NT2/D1 (cell line): ENCODE measurements at regions not wholly inside any gene's neighbourhood (a gene's known extent, or its start where the extent isn't known, plus 50 kb on each side); places are given as distances from the start of the nearest gene placed in this dataset.

Experiments
- SUZ12 ChIP-seq: IDR thresholded peaks from 2 replicates; pipeline ENCODE4 v1.6.1; 2011; ENCODE audit not compliant: insufficient read length, insufficient read depth; ENCODE audit errors: extremely low read depth
- YY1 ChIP-seq: IDR thresholded peaks from 2 replicates; pipeline ENCODE4 v1.6.1; 2011; ENCODE audit not compliant: insufficient read length, insufficient read depth
- ZNF274 ChIP-seq: IDR thresholded peaks from 2 replicates; pipeline ENCODE4 v1.6.1; 2011; ENCODE audit warnings: mild to moderate bottlenecking, low read depth, low read length

- TF ChIP-seq YY1: no peak
- TF ChIP-seq SUZ12: no peak
- no peak for TF ChIP-seq ZNF274
These were observed 148.1 kb upstream of the MYLIP start for GRCh38 chr6:15980801-15981200.
